DMS114 treated with DMSO at 0.1 percent for 48 hours (cell line): ENCODE measurements at regions not wholly inside any gene's neighbourhood (a gene's known extent, or its start where the extent isn't known, plus 50 kb on each side); places are given as distances from the start of the nearest gene placed in this dataset.

Experiments
- DNase-seq: peaks from one replicate; lab custom pipeline; 2025; ENCODE audit not compliant: unreplicated experiment; lab: John Stamatoyannopoulos, UW

GRCh38 chr17:69880591-69881112 is 194.4 kb upstream of the KCNJ16 start:
- no peak for DNase-seq

- DNase-seq: no peak
Observed at GRCh38 chr17:69882281-69882680, 192.7 kb upstream of the KCNJ16 start.

GRCh38 chr17:69883120-69883519 is 191.9 kb upstream of the KCNJ16 start:
- DNase-seq: no peak

GRCh38 chr17:69884356-69884755 is 190.7 kb upstream of the KCNJ16 start:
- no peak for DNase-seq

GRCh38 chr17:69884846-69885245 is 190.2 kb upstream of the KCNJ16 start:
- no peak for DNase-seq

GRCh38 chr17:69898601-69899000 is 176.4 kb upstream of the KCNJ16 start:
- no peak for DNase-seq

- no peak for DNase-seq
Observed at GRCh38 chr17:69900101-69900500, 174.9 kb upstream of the KCNJ16 start.

GRCh38 chr17:69900829-69901228 is 174.2 kb upstream of the KCNJ16 start:
- no peak for DNase-seq

- DNase-seq: no peak
Observed at GRCh38 chr17:69906306-69906705, 168.7 kb upstream of the KCNJ16 start.

- DNase-seq: no peak
Observed at GRCh38 chr17:69907132-69907847, 167.7 kb upstream of the KCNJ16 start.

- no peak for DNase-seq
Observed at GRCh38 chr17:69908626-69909368, 166.2 kb upstream of the KCNJ16 start.

- no peak for DNase-seq
Observed at GRCh38 chr17:69909389-69909788, 165.6 kb upstream of the KCNJ16 start.

- DNase-seq: no peak
Observed at GRCh38 chr17:69912805-69913204, 162.2 kb upstream of the KCNJ16 start.

- no peak for DNase-seq
Observed at GRCh38 chr17:69913216-69913615, 161.8 kb upstream of the KCNJ16 start.

GRCh38 chr17:69913616-69914015 is 161.4 kb upstream of the KCNJ16 start:
- no peak for DNase-seq

GRCh38 chr17:69914520-69914919 is 160.5 kb upstream of the KCNJ16 start:
- no peak for DNase-seq

GRCh38 chr17:69916761-69917160 is 158.3 kb upstream of the KCNJ16 start:
- DNase-seq: no peak

GRCh38 chr17:69918164-69918563 is 156.9 kb upstream of the KCNJ16 start:
- no peak for DNase-seq

- no peak for DNase-seq
Observed at GRCh38 chr17:69919789-69920188, 155.2 kb upstream of the KCNJ16 start.

GRCh38 chr17:69921046-69921445 is 154.0 kb upstream of the KCNJ16 start:
- no peak for DNase-seq

GRCh38 chr17:69928611-69929010 is 146.4 kb upstream of the KCNJ16 start:
- no peak for DNase-seq

GRCh38 chr17:69936996-69937395 is 138.0 kb upstream of the KCNJ16 start:
- no peak for DNase-seq
